KBM-7 (cell line): ENCODE measurements at regions not wholly inside any gene's neighbourhood (a gene's known extent, or its start where the extent isn't known, plus 50 kb on each side); places are given as distances from the start of the nearest gene placed in this dataset.
"Not testable (repeated sequence)": the region's sequence is repeated elsewhere in the genome, so short reads cannot be mapped to it uniquely, and the experiment has no call there.

Experiments used
- DNase-seq: peaks from one replicate; pipeline ENCODE4 v3.0.0-alpha.2; 2015
- in situ Hi-C: fragments of 300-500 bp; cut with MboI; formaldehyde crosslinking; loops from 2 replicates; pipeline ENCODE4 v1.14.3; 2020; ENCODE audit warnings: low sequenced_read_pairs, low pct_unique_long_range_greater_than_20kb, mixed read lengths

GRCh38 chr2:194044321-194044720 lies 1612.7 kb upstream of the SLC39A10 start:
- DNase-seq = no peak
- in situ Hi-C loops = no loop called here

DNA sequence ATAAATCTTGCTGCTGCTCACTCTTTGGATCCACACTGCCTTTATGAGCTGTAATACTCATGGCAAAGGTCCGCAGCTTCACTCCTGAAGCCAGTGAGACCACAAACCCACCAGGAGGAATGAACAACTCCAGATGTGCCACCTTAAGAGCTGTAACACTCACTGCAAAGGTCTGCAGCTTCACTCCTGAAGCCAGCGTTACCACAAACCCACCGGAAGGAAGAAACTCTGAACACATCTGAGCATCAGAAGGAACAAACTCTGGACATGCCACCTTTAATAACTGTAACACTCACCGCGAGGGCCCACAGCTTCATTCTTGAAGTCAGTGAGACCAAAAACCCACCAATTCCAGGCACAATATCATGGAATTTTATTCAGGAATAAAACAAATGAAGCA lies 1635.9 kb upstream of the SLC39A10 start:
- in situ Hi-C loops, DNase-seq: not testable (repeated sequence)

- no peak for DNase-seq
- in situ Hi-C loops = no loop called here
Observed at GRCh38 chr2:194020155-194020554, 1636.9 kb upstream of the SLC39A10 start.

- no peak for DNase-seq
- in situ Hi-C loops = no loop called here
Observed at GRCh38 chr2:194015751-194016150, 1641.3 kb upstream of the SLC39A10 start.

- in situ Hi-C loops = no loop called here
- no peak for DNase-seq
Observed at GRCh38 chr2:194014639-194015038, 1642.4 kb upstream of the SLC39A10 start.

DNA sequence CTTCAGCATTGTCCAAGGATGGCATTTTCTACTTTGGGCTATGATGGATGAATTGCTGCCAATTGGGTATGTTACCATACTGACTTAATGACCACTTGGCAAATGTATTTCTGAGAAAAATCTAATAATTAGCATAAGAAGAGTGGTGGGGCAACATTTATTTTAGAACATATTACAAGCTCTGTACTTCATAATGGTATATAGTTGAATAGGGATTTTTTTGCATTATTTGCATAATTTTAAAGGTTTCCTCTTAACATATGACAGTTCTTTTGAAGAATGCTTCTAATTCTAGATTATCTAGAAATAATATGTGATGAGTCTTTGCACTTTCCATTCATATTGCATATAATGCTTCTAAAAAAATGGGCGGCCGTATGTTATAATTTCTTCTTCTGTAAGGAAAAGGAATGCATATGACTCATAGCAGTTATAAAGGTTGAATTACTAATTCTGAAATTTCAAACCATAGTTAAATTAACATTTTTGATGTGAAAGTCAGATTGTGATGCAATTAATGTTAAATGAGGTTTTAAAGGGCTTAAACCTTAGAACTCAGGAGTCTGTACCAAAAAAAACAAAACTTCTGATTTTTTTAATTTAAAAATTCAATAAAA lies 1652.3 kb upstream of the SLC39A10 start:
- DNase-seq = no peak

DNA sequence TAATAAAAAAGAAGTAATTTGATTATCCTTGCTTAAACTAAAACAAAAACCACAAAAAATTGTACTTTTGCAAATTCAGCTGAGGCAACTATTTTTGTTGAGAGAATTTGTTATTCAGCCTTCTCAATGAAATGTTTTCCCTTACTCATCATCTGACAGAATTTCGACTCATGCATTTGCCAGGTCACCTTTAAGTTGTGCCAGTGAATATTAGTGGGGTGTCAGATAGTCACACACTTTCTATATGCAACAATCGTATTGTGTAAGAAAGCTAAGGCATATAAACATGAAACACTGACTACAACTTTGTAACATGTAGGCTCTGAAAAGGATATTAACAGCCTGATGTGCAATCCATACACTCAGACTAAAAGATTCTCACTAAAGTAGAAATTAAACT lies 1653.1 kb upstream of the SLC39A10 start:
- in situ Hi-C loops = no loop called here
- no peak for DNase-seq

More for the DNA sequence above, 1652.3 kb upstream of the SLC39A10 start:
- in situ Hi-C loops = no loop called here

- in situ Hi-C loops = no loop called here
- no peak for DNase-seq
Observed at GRCh38 chr2:194002699-194003368, 1654.2 kb upstream of the SLC39A10 start.

GRCh38 chr2:193990868-193991267 lies 1666.2 kb upstream of the SLC39A10 start:
- no peak for DNase-seq
- in situ Hi-C loops = no loop called here

DNA sequence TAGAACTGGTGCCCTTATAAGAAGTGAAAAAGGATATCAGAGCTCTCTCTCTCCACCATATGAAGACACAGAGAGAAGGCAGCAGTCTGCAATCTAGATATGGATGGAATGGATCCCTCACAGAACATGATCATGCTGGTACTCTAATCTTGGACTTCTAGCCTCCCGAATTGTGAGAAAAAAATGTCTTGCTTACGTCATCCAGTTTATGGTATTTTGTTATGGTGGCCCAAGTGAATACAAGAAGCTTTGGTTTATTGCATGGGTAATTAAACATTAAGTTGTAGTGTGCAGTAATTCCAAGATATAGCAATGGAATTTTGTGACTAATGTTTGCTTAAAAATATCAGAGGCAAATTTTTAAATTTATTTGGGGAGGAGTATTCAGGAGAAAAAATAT lies 1667.4 kb upstream of the SLC39A10 start:
- in situ Hi-C loops = no loop called here
- no peak for DNase-seq

GRCh38 chr2:193988784-193989183 lies 1668.2 kb upstream of the SLC39A10 start:
- no peak for DNase-seq
- in situ Hi-C loops = no loop called here

DNA sequence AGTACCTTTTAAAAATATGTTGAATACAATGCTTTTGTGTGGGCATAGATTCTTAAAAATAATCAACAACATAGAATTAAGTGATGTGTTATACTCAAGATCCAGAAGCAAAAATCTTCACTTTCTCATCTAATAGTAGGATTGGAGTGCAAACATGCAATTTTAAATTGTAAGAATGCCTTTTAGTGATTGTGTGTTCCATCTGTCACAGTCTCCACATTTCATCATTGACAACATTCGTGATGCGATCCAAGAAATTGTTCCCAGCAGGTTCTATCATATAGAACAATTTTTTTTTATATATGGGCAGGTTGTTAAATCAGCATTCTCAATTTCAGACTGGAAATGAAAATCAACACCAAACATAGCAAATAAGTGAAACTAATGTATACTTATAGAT lies 1671.8 kb upstream of the SLC39A10 start:
- no peak for DNase-seq
- in situ Hi-C loops = no loop called here

DNA sequence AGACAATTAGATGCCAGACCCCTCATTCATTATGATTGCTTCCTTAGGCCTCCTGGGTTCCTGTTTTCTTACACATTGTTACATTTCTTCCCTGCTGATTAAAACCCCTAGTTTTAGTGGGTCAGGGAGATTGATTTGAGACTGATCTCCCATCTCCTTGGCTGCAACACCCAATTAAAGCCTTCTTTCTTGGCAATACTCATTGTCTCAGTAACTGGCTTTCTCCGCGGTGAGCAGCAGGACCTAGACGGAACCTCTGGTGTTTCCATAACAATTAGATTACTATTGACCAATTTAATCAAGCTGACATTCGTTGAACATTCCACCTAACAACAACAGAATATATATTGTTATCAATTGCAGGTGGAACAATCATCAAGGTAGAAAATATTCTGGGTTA lies 1676.4 kb upstream of the SLC39A10 start:
- DNase-seq = no peak
- in situ Hi-C loops = no loop called here

DNA sequence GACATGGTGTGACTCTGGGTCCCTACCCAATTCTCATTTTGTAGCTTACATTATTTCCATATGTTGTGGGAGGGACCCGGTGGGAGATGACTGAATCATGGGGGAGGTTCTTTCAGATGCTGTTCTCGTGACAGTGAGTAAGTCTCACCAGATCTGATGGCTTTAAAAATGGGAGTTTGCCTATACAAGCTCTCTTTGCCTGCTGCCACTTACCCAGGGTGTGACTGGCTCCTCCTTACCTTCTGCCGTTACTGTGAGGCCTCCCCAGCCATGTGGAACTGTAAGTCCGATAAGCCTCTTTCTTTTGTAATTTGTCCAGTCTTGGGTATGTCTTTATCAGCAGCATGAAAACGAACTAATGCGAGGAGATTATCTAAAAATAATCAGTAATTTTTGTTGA lies 1683.2 kb upstream of the SLC39A10 start:
- in situ Hi-C loops = no loop called here
- no peak for DNase-seq

DNA sequence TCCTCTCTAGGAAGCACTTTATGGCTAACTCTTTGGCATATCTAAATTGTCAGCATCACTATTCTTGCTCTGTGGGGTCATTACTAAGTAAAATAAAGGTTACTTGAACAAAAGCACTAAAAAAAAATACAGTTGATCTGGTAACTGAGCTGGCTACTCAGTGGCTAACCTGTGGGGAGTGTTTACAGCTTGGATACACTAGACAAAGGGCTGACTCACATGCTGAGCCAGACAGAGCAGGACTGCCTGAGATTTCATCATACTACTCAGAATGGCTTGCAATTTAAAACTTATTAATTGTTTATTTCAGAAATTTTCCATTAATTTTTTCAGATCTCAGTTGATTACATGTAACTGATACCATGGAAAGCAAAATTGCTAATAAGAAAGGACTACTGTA lies 1690.4 kb upstream of the SLC39A10 start:
- in situ Hi-C loops = no loop called here
- DNase-seq = no peak

DNA sequence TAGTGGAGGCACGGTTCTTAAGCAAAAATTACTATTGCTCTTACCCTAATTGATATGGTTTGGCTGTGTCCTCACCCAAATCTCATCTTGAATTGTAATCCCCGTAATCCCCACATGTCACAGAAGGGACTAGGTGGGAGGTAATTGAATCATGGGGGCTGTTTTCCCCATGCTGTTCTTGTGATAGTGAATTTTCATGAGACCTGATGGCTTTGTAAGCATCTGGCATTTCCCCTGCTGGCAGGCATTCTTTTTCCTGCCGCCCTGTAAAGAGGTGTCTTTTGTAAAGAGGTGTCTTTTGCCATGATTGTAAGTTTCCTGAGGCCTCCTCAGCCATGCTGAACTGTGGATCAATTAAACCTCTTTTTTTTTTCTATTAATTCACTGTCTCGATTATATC lies 1691.8 kb upstream of the SLC39A10 start:
- in situ Hi-C loops = no loop called here
- no peak for DNase-seq

DNA sequence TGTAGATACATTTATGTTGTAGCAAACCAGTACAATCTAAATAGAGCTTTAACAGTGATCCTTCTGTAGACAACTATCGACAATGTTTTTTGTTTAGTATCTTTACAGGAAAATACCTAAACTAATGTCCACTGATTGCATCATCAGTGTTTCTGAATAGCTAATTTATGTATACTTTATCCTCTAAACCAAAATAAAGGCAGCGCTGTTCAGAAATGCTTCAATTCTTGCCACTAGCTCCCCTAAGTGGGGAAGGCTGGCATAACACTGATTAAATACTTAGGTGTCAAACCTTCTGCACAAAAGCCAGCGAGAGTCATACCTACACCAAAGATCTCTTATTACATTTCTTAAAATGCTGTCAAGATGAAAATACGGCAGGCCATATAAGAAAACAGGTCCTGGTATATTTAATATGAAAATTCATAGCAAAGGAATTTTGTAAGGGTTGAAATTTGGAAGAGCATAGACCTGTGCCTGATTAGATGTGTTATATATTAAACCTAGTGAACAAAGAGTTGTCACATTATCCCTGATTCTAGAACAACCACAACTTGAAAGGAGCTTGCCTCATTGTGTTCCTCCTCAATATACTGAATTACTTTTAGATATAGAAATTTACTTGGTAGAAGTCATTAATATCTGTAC lies 1693.4 kb upstream of the SLC39A10 start:
- peak; percentile 40 for DNase-seq
- in situ Hi-C loops = no loop called here

DNA sequence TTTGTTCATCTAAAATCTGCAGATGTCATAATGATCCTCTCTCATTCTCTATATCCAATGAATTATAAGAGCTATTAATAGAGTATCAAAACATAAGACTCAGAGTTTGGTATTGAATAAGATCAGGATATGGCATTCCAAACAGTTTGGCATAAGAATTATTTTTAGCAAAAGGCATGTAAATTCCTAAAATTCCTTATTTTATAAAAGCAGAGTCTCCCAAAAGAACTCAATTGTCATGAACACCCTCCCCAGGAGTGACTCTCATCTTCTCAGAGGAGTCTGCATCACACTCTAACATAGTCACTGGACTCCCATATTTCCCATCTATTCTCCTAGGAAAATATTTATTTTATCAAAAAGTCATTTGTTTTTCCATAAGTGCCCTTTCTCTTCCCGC lies 1710.2 kb upstream of the SLC39A10 start:
- in situ Hi-C loops = no loop called here
- no peak for DNase-seq

- in situ Hi-C loops = no loop called here
- DNase-seq = no peak
Observed at GRCh38 chr2:193943406-193943960, 1713.5 kb upstream of the SLC39A10 start.

DNA sequence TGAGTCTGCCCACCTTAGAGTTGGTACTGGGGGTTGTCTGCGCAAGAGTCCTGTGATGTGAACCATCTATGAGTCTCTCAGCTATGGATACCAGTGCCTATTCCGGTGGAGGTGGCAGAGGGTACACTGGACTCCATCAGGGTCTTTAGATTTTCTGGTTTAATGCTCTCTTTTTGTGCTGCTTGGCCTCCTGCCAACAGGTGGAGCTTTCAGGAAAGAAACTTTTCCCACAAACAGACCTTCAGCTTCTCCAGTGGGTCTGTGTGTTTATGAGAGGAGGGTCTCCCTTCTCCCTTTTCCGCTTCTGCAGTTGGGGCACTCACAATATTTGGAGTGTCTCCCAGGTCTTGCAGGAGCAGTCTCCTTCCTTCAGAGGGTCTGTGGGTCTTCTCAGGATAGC lies 1721.9 kb upstream of the SLC39A10 start:
- DNase-seq = no peak
- in situ Hi-C loops = no loop called here
